ENCODE measurements at regions not wholly inside any gene's neighbourhood (a gene's known extent, or its start where the extent isn't known, plus 50 kb on each side); places are given as distances from the start of the nearest gene placed in this dataset.

- H3K56ac ChIP-seq (ENCODE audit: insufficient read length, low read depth, low read length): no peak overlapping the region
- no peak overlapping the region for H2AK5ac ChIP-seq (ENCODE audit: insufficient read length, low read length)
- Mint-ChIP-seq H3K4me3 (no peak overlapping the region), H3K9me3 (no peaks in the 10 kb centered on the region; a peak in 1 of 5 replicates), H3K4me1 (peaks cover 3 to 7% of the 10 kb centered on the region in 2 experiments; a peak in 3 of 4 replicates), H3K27ac (peak overlapping the region in 1 of 3 experiments; percentile 20; a peak in 2 of 7 replicates), H3K36me3 (ENCODE audit: insufficient read depth in 1 of 3, low read depth in 3 of 3) (no peaks in the 10 kb centered on the region), H3K27me3 (ENCODE audit: low read depth) (no peaks in the 10 kb centered on the region)
- no CpG with 5 or more reads among the region's 8 CpGs for WGBS (ENCODE audit: extremely low coverage, insufficient read length, low lambda C conversion rate)
- H3K4me2 ChIP-seq (ENCODE audit: insufficient read depth, insufficient read length, low read length): no peak overlapping the region
- H2BK5ac ChIP-seq (ENCODE audit: insufficient read length, low read length): no peak overlapping the region
- no peak overlapping the region for H3K9ac ChIP-seq (ENCODE audit: extremely low read depth, insufficient read length, low read length)
- no peaks in the 10 kb centered on the region for H3K4me1 ChIP-seq (ENCODE audit: insufficient read depth, low read length)
- H4K5ac ChIP-seq (ENCODE audit: insufficient read length, low read depth, low read length): no peak overlapping the region
- no peak for DNase-seq
- no peaks in the 10 kb centered on the region for H3K27me3 ChIP-seq (ENCODE audit: insufficient read depth, low read length)
- no peak overlapping the region for H2BK15ac ChIP-seq (ENCODE audit: low read depth, low read length)
- H3K27ac ChIP-seq (ENCODE audit: insufficient read length, low read depth, low read length): no peak overlapping the region
- no peak overlapping the region for H3K23ac ChIP-seq (ENCODE audit: insufficient read length, low read depth, low read length)
- TF ChIP-seq CTCF (conservative IDR thresholded peaks at IDR 0.05): no peak
- no peaks in the 10 kb centered on the region for H3K23me2 ChIP-seq (ENCODE audit: insufficient read length, low read depth, low read length, poor library complexity, severe bottlenecking)
- H4K8ac ChIP-seq (replicated peaks; ENCODE audit: insufficient read length, low read depth, low read length): no peak overlapping the region
- no peak overlapping the region for H3T11ph ChIP-seq (ENCODE audit: low read length)
- no peaks in the 10 kb centered on the region for H3K9me3 ChIP-seq (ENCODE audit: control insufficient read depth, low read depth, low read length)
- no peak overlapping the region for H2BK20ac ChIP-seq (ENCODE audit: low read depth, low read length, poor library complexity, severe bottlenecking)
- no peak overlapping the region for H3K4ac ChIP-seq (ENCODE audit: low read depth, low read length)
- H3K14ac ChIP-seq (ENCODE audit: insufficient read depth, low read length): no peak overlapping the region
- H2BK12ac ChIP-seq (ENCODE audit: insufficient read length, low read depth, low read length): no peak overlapping the region
- H2BK120ac ChIP-seq (ENCODE audit: low read depth, low read length, poor library complexity, severe bottlenecking): no peak overlapping the region
- H3K79me2 ChIP-seq (ENCODE audit: insufficient read depth, low read length): no peaks in the 10 kb centered on the region
- H4K91ac ChIP-seq (ENCODE audit: insufficient read length, low read depth, low read length): no peak overlapping the region
- no peaks in the 10 kb centered on the region for H4K20me1 ChIP-seq (ENCODE audit: control insufficient read depth, insufficient read depth, insufficient read length)
- H3K18ac ChIP-seq (ENCODE audit: insufficient read length, low read depth, low read length): no peak overlapping the region
- H3K79me1 ChIP-seq (ENCODE audit: insufficient read depth, low read depth, low read length, poor library complexity, severe bottlenecking): no peaks in the 10 kb centered on the region
- H2AFZ ChIP-seq (ENCODE audit: low read length): no peak overlapping the region
Measured at GRCh38 chr12:22759769-22760674, 135.1 kb downstream of the ETNK1 start.
